ENCODE measurements at regions not wholly inside any gene's neighbourhood (a gene's known extent, or its start where the extent isn't known, plus 50 kb on each side); places are given as distances from the start of the nearest gene placed in this dataset.

DNA sequence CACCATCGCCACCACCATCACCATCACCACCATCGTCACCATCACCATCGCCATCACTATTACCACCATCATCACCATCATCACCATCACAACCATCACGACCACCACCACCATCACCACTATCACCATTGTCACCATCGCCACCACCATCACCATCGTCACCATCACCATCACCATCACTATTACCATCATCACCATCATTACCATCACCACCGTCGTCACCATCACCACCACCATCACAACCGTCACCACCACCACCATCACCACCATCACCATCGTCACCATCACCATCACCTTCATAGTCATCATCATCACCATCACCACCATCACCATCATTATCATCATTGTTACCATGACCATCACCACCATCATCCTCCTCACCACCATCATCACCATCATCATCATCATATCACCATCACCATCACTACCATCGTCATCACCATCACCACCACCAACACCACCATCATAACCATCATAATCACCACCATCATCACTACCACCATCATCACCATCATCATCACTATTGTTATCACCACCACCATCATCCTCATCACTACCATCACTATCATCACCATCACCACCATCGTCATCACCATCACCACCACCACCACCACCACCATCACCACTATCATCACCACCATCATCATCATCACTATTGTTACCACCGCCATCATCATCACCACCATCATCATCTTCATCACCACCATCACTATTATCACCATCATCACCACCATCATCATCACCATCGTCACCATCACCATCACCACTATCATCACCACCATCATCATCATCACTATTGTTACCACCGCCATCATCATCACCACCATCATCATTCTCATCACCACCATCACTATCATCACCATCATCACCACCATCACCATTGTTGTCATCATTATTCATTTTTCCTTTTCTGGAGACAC, 51.5 kb upstream of the ZNF469 start:
- Mint-ChIP-seq H3K27ac (no peak overlapping the region), H3K4me3 (no peak overlapping the region), H3K9me3 (peaks cover 13% of the 10 kb centered on the region), H3K27me3 (ENCODE audit: insufficient read depth, low read depth, poor library complexity) (peaks cover 5% of the 10 kb centered on the region), H3K4me1 (no peaks in the 10 kb centered on the region), H3K36me3 (ENCODE audit: low read depth) (peaks cover 2% of the 10 kb centered on the region; the same call in 2 of the 3 replicates)
- no peaks in the 10 kb centered on the region for H3K36me3 ChIP-seq (ENCODE audit: insufficient read depth)
- H3K9me2 ChIP-seq (ENCODE audit: insufficient read depth) = no peaks in the 10 kb centered on the region
- DNase-seq (ENCODE audit: low spot score) = no peak
- no peaks in the 10 kb centered on the region for H3K79me2 ChIP-seq (replicated peaks; ENCODE audit: insufficient read depth)
- no peak overlapping the region for H3K4me3 ChIP-seq
- ATAC-seq = no peak
- H3F3A ChIP-seq (replicated peaks; ENCODE audit: low read depth) = peaks cover 4% of the 10 kb centered on the region; the same call in 1 of the 2 replicates
- TF ChIP-seq NANOG (IDR thresholded peaks at IDR 0.05; ENCODE audit: borderline replicate concordance) (no peak), CREB1 (CRISPR knock-in tag; IDR thresholded peaks at IDR 0.05; ENCODE audit: low read depth) (no peak), POLR2AphosphoS5 (IDR thresholded peaks at IDR 0.05; ENCODE audit: low read depth) (no peak)
- TF ChIP-seq, protein P1, sequence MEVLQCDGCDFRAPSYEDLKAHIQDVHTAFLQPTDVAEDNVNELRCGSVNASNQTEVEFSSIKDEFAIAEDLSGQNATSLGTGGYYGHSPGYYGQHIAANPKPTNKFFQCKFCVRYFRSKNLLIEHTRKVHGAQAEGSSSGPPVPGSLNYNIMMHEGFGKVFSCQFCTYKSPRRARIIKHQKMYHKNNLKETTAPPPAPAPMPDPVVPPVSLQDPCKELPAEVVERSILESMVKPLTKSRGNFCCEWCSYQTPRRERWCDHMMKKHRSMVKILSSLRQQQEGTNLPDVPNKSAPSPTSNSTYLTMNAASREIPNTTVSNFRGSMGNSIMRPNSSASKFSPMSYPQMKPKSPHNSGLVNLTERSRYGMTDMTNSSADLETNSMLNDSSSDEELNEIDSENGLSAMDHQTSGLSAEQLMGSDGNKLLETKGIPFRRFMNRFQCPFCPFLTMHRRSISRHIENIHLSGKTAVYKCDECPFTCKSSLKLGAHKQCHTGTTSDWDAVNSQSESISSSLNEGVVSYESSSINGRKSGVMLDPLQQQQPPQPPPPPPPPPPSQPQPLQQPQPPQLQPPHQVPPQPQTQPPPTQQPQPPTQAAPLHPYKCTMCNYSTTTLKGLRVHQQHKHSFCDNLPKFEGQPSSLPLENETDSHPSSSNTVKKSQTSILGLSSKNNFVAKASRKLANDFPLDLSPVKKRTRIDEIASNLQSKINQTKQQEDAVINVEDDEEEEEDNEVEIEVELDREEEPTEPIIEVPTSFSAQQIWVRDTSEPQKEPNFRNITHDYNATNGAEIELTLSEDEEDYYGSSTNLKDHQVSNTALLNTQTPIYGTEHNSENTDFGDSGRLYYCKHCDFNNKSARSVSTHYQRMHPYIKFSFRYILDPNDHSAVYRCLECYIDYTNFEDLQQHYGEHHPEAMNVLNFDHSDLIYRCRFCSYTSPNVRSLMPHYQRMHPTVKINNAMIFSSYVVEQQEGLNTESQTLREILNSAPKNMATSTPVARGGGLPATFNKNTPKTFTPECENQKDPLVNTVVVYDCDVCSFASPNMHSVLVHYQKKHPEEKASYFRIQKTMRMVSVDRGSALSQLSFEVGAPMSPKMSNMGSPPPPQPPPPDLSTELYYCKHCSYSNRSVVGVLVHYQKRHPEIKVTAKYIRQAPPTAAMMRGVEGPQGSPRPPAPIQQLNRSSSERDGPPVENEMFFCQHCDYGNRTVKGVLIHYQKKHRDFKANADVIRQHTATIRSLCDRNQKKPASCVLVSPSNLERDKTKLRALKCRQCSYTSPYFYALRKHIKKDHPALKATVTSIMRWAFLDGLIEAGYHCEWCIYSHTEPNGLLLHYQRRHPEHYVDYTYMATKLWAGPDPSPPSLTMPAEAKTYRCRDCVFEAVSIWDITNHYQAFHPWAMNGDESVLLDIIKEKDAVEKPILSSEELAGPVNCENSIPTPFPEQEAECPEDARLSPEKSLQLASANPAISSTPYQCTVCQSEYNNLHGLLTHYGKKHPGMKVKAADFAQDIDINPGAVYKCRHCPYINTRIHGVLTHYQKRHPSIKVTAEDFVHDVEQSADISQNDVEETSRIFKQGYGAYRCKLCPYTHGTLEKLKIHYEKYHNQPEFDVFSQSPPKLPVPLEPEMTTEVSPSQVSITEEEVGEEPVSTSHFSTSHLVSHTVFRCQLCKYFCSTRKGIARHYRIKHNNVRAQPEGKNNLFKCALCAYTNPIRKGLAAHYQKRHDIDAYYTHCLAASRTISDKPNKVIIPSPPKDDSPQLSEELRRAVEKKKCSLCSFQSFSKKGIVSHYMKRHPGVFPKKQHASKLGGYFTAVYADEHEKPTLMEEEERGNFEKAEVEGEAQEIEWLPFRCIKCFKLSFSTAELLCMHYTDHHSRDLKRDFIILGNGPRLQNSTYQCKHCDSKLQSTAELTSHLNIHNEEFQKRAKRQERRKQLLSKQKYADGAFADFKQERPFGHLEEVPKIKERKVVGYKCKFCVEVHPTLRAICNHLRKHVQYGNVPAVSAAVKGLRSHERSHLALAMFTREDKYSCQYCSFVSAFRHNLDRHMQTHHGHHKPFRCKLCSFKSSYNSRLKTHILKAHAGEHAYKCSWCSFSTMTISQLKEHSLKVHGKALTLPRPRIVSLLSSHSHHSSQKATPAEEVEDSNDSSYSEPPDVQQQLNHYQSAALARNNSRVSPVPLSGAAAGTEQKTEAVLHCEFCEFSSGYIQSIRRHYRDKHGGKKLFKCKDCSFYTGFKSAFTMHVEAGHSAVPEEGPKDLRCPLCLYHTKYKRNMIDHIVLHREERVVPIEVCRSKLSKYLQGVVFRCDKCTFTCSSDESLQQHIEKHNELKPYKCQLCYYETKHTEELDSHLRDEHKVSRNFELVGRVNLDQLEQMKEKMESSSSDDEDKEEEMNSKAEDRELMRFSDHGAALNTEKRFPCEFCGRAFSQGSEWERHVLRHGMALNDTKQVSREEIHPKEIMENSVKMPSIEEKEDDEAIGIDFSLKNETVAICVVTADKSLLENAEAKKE (CRISPR knock-in tag; IDR thresholded peaks at IDR 0.05) = no peak
- no peak overlapping the region for H2AFZ ChIP-seq
- no peak overlapping the region for H3K4me2 ChIP-seq
- H3K27me3 ChIP-seq (ENCODE audit: insufficient read depth) = no peaks in the 10 kb centered on the region
- H3K4me1 ChIP-seq (ENCODE audit: insufficient read depth) = no peaks in the 10 kb centered on the region
- no peak overlapping the region for H3K27ac ChIP-seq (ENCODE audit: low read depth)
- H4K20me1 ChIP-seq (replicated peaks; ENCODE audit: insufficient read depth) = no peaks in the 10 kb centered on the region
